H9 (cell line): ENCODE measurements at regions not wholly inside any gene's neighbourhood (a gene's known extent, or its start where the extent isn't known, plus 50 kb on each side); places are given as distances from the start of the nearest gene placed in this dataset.

Experiments
- DNase-seq: peaks from one replicate; pipeline ENCODE4 v3.0.0-alpha.2; 2017
- H2AFZ ChIP-seq: one replicate; pipeline ENCODE4 v1.6.1; 2013; ENCODE audit warnings: mild to moderate bottlenecking, low read length, control low read depth, moderate library complexity
- H2AK5ac ChIP-seq: 2 replicates; pipeline ENCODE4 v1.6.1; 2013; ENCODE audit warnings: low read length, control low read depth, mixed read lengths; ENCODE audit not compliant: insufficient read length
- H2BK120ac ChIP-seq: one replicate; pipeline ENCODE4 v1.6.1; 2013; ENCODE audit warnings: low read depth, mild to moderate bottlenecking, low read length, control low read depth, inconsistent platforms; ENCODE audit not compliant: poor library complexity, severe bottlenecking
- H2BK12ac ChIP-seq: 2 replicates; pipeline ENCODE4 v1.6.1; 2013; ENCODE audit warnings: low read length, control low read depth, mixed read lengths, low read depth; ENCODE audit not compliant: insufficient read length
- H2BK15ac ChIP-seq: 2 replicates; pipeline ENCODE4 v1.6.1; 2013; ENCODE audit warnings: low read depth, low read length, control low read depth
- H2BK20ac ChIP-seq: one replicate; pipeline ENCODE4 v1.6.1; 2013; ENCODE audit warnings: low read depth, mild to moderate bottlenecking, low read length, control low read depth, inconsistent platforms; ENCODE audit not compliant: poor library complexity, severe bottlenecking
- H2BK5ac ChIP-seq: 2 replicates; pipeline ENCODE4 v1.6.1; 2013; ENCODE audit warnings: low read length, control low read depth, mixed read lengths; ENCODE audit not compliant: insufficient read length
- H3K14ac ChIP-seq: 2 replicates; pipeline ENCODE4 v1.6.1; 2013; ENCODE audit warnings: low read length, control low read depth; ENCODE audit not compliant: insufficient read depth
- H3K18ac ChIP-seq: 2 replicates; pipeline ENCODE4 v1.6.1; 2013; ENCODE audit warnings: low read depth, mild to moderate bottlenecking, mixed read lengths, low read length, control low read depth; ENCODE audit not compliant: insufficient read length
- H3K23ac ChIP-seq: 2 replicates; pipeline ENCODE4 v1.6.1; 2013; ENCODE audit warnings: low read length, control low read depth, mixed read lengths, low read depth; ENCODE audit not compliant: insufficient read length
- H3K23me2 ChIP-seq: 2 replicates; pipeline ENCODE4 v1.6.1; 2013; ENCODE audit warnings: low read depth, mild to moderate bottlenecking, mixed read lengths, low read length, control low read depth; ENCODE audit not compliant: insufficient read length, poor library complexity, severe bottlenecking
- H3K27ac ChIP-seq: 2 replicates; pipeline ENCODE4 v1.5.1; 2013; ENCODE audit warnings: low read length, control low read depth, mixed read lengths, low read depth; ENCODE audit not compliant: insufficient read length
- H3K27me3 ChIP-seq: 2 replicates; pipeline ENCODE4 v1.6.1; 2013; ENCODE audit warnings: low read length, control low read depth, inconsistent platforms; ENCODE audit not compliant: insufficient read depth
- H3K4ac ChIP-seq: 2 replicates; pipeline ENCODE4 v1.6.1; 2013; ENCODE audit warnings: low read depth, mild to moderate bottlenecking, control low read depth, inconsistent platforms, low read length, moderate library complexity
- H3K4me1 ChIP-seq: 2 replicates; pipeline ENCODE4 v1.6.1; 2013; ENCODE audit warnings: low read length, control low read depth, inconsistent platforms; ENCODE audit not compliant: insufficient read depth
- H3K4me2 ChIP-seq: 2 replicates; pipeline ENCODE4 v1.6.1; 2013; ENCODE audit warnings: low read length, control low read depth, mixed read lengths; ENCODE audit not compliant: insufficient read length, insufficient read depth
- H3K56ac ChIP-seq: 2 replicates; pipeline ENCODE4 v1.6.1; 2013; ENCODE audit warnings: low read depth, mild to moderate bottlenecking, mixed read lengths, low read length, control low read depth; ENCODE audit not compliant: insufficient read length
- H3K79me1 ChIP-seq: 2 replicates; pipeline ENCODE4 v1.6.1; 2013; ENCODE audit warnings: low read depth, mild to moderate bottlenecking, moderate library complexity, low read length, control low read depth, inconsistent platforms; ENCODE audit not compliant: insufficient read depth, poor library complexity, severe bottlenecking
- H3K79me2 ChIP-seq: 2 replicates; pipeline ENCODE4 v1.6.1; 2013; ENCODE audit warnings: low read length, control low read depth, inconsistent platforms; ENCODE audit not compliant: insufficient read depth
- H3K9ac ChIP-seq: 2 replicates; pipeline ENCODE4 v1.6.1; 2013; ENCODE audit warnings: low read length, control low read depth, mixed read lengths; ENCODE audit not compliant: insufficient read length; ENCODE audit errors: extremely low read depth
- H3K9me3 ChIP-seq: one replicate; pipeline ENCODE4 v1.6.1; 2013; ENCODE audit warnings: low read depth, low read length, inconsistent platforms; ENCODE audit not compliant: control insufficient read depth
- H3T11ph ChIP-seq: one replicate; pipeline ENCODE4 v1.6.1; 2013; ENCODE audit warnings: mild to moderate bottlenecking, low read length, control low read depth, inconsistent platforms
- H4K20me1 ChIP-seq: one replicate; pipeline ENCODE4 v1.6.1; 2013; ENCODE audit not compliant: control insufficient read depth, insufficient read length, insufficient read depth
- H4K5ac ChIP-seq: 2 replicates; pipeline ENCODE4 v1.6.1; 2013; ENCODE audit warnings: low read depth, mild to moderate bottlenecking, mixed read lengths, low read length, control low read depth; ENCODE audit not compliant: insufficient read length
- H4K8ac ChIP-seq: replicated peaks from 2 replicates; pipeline ENCODE4 v1.6.1; 2013; ENCODE audit warnings: low read length, control low read depth, mixed read lengths, low read depth; ENCODE audit not compliant: insufficient read length
- H4K91ac ChIP-seq: 2 replicates; pipeline ENCODE4 v1.6.1; 2013; ENCODE audit warnings: low read depth, mild to moderate bottlenecking, moderate library complexity, mixed read lengths, low read length, control low read depth; ENCODE audit not compliant: insufficient read length
- H3K27ac Mint-ChIP-seq, 3 experiments: 2 replicates in 2 of 3; 3 replicates in 1 of 3; pipeline ENCODE4 v1.8.0; 2020 to 2021; ENCODE audit warnings: mixed read lengths in 3 of 3, mild to moderate bottlenecking in 1 of 3, moderate library complexity in 1 of 3
- H3K27me3 Mint-ChIP-seq: 2 replicates; pipeline ENCODE4 v1.8.0; 2021; ENCODE audit warnings: low read depth, mild to moderate bottlenecking, moderate library complexity, mixed read lengths
- H3K36me3 Mint-ChIP-seq, 3 experiments: 2 replicates in 2 of 3; 3 replicates in 1 of 3; pipeline ENCODE4 v1.8.0; 2020 to 2021; ENCODE audit warnings: low read depth in 3 of 3, mixed read lengths in 3 of 3; ENCODE audit not compliant: insufficient read depth in 1 of 3
- H3K4me1 Mint-ChIP-seq, 2 experiments: 2 replicates each; pipeline ENCODE4 v1.8.0; 2020; ENCODE audit warnings: mixed read lengths in 2 of 2
- H3K4me3 Mint-ChIP-seq, 2 experiments: 2 replicates in 1 of 2; 3 replicates in 1 of 2; pipeline ENCODE4 v1.8.0; 2020 to 2021; ENCODE audit warnings: mild to moderate bottlenecking in 2 of 2, mixed read lengths in 2 of 2, moderate library complexity in 1 of 2
- H3K9me3 Mint-ChIP-seq, 2 experiments: 2 replicates in 1 of 2; 3 replicates in 1 of 2; pipeline ENCODE4 v1.8.0; 2020; ENCODE audit warnings: mild to moderate bottlenecking in 2 of 2, mixed read lengths in 2 of 2, moderate library complexity in 1 of 2
- WGBS: extraction: QIAGEN DNeasy Blood & Tissue Kit; methylation state at CpG from one replicate; pipeline ENCODE4 v1.1.7; 2013; ENCODE audit warnings: missing lambda C conversion rate, low lambda C conversion rate, mixed read lengths; ENCODE audit not compliant: insufficient read length; ENCODE audit errors: extremely low coverage; 5-methylcytosine and 5-hydroxymethylcytosine counted together
- TF ChIP-seq, protein P1 (sequence below): fragments of 200-600 bp; sonication (generic); conservative IDR thresholded peaks from 3 replicates; pipeline ENCODE4 v1.8.0; 2021; ENCODE audit warnings: antibody characterized with exemption, mild to moderate bottlenecking

DNA sequence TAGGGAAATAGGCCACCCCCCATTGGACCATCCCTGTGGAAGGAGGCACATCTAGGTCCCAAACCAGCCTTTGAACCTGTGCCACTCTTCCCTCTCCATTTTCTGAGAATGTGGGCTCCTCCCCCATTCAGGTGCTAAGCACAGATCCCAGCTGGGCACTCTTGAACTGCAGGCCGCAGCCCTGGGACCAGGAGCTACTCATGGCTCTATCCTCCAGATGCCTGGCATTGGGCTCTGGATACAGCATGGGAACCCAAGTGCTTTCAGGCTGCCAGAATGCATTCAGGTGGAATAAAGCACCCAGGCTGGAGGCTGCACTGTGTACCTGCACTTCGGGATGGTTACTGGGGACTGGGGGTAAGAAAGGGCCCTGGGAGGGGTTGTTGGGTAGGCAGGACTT lies 1372.3 kb upstream of the SPRY2 start:
- Histone ChIP-seq H2BK5ac (no peak overlapping the region), H3K4me2 (no peak overlapping the region), H3K4ac (no peak overlapping the region), H3K79me1 (no peaks in the 10 kb centered on the region), H3K4me1 (no peaks in the 10 kb centered on the region), H3K27me3 (no peaks in the 10 kb centered on the region), H3K56ac (no peak overlapping the region), H3K23ac (no peak overlapping the region), H2AK5ac (no peak overlapping the region), H3K18ac (no peak overlapping the region), H3K14ac (no peak overlapping the region; the same call in 1 of the 2 replicates), H2BK20ac (no peak overlapping the region), H3K9ac (no peak overlapping the region), H2AFZ (no peak overlapping the region), H4K91ac (no peak overlapping the region), H4K20me1 (no peaks in the 10 kb centered on the region), H2BK12ac (no peak overlapping the region), H4K8ac (no peak overlapping the region), H3K79me2 (no peaks in the 10 kb centered on the region), H3K27ac (no peak overlapping the region), H2BK15ac (no peak overlapping the region), H2BK120ac (no peak overlapping the region), H3T11ph (no peak overlapping the region), H4K5ac (no peak overlapping the region), H3K23me2 (no peaks in the 10 kb centered on the region), H3K9me3 (no peaks in the 10 kb centered on the region)
- TF ChIP-seq, protein P1, sequence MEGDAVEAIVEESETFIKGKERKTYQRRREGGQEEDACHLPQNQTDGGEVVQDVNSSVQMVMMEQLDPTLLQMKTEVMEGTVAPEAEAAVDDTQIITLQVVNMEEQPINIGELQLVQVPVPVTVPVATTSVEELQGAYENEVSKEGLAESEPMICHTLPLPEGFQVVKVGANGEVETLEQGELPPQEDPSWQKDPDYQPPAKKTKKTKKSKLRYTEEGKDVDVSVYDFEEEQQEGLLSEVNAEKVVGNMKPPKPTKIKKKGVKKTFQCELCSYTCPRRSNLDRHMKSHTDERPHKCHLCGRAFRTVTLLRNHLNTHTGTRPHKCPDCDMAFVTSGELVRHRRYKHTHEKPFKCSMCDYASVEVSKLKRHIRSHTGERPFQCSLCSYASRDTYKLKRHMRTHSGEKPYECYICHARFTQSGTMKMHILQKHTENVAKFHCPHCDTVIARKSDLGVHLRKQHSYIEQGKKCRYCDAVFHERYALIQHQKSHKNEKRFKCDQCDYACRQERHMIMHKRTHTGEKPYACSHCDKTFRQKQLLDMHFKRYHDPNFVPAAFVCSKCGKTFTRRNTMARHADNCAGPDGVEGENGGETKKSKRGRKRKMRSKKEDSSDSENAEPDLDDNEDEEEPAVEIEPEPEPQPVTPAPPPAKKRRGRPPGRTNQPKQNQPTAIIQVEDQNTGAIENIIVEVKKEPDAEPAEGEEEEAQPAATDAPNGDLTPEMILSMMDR, result no peak
- peaks cover 5 to 6% of the 10 kb centered on the region in 2 experiments for H3K4me1 Mint-ChIP-seq
- 0 out of 5 replicates have a peak, but pooled peaks cover 2% of the 10 kb centered on the region in 2 experiments for H3K9me3 Mint-ChIP-seq
- H3K4me3 Mint-ChIP-seq, result no peak overlapping the region
- H3K27ac Mint-ChIP-seq, result no peak overlapping the region; a peak in 1 of 7 replicates
- WGBS, result no CpG with 5 or more reads among the region's 2 CpGs
- DNase-seq, result no peak
- peaks cover 0 to 9% (median 0%) of the 10 kb centered on the region in 3 experiments; a peak in 2 of 7 replicates for H3K36me3 Mint-ChIP-seq
- H3K27me3 Mint-ChIP-seq, result no peaks in the 10 kb centered on the region
